GM21381 (cell line): ENCODE measurements at regions not wholly inside any gene's neighbourhood (a gene's known extent, or its start where the extent isn't known, plus 50 kb on each side); places are given as distances from the start of the nearest gene placed in this dataset.
"Not testable (repeated sequence)": the region's sequence is repeated elsewhere in the genome, so short reads cannot be mapped to it uniquely, and the experiment has no call there.

Experiments
- ATAC-seq: cut with Tn5 transposase; IDR thresholded peaks from one replicate; pipeline ENCODE4 v1.9.1; 2021; ENCODE audit warnings: mild to moderate bottlenecking, moderate library complexity; ENCODE audit not compliant: unreplicated experiment

DNA sequence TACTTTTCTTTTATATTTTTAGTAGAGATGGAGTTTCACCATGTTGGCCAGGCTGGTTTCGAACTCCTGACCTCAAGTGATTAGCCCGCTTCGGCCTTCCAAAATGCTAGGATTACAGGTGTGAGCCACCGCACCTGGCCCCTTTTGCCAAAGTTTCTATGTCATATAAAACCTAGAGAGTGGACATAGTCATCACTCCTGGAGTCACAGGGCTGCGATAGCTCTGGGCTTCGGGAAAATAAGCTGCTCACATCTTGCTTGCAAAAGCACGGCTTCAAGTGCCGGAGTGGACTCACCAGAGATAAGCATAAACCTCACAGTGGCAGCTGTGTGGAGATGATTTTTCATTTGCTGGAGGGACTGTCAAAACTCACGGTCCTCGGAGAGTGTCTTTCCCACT is 171.2 kb downstream of the TEX29 start:
- ATAC-seq = no peak

DNA sequence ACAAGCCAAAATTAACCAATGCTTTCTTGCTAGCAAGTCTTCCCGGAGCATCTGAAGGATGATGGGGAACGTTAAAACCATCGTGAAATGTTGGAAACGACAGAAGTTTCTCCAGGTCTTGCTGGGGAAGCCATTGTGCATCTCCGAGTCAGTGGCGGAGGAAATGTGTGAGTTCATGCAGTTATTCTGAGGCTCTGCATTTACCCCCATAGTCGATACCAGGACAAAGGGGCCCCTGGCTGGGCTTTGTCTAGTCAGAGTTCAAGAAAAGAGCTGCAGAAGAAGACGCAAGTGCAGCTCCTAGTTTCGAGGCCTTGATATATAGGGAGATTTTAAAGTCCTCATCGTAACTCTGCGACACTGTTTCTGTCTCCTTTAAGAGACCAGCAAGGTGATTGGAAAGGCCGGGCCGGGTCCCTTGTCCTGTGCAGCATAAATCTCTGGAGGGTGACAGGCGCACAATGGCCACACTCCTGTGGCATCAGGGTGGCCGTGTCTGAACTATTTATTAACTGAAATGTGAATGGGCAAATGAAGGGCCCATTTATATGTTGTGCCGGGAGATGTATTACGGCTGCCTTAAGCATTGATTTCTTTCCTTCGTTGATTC is 172.0 kb downstream of the TEX29 start:
- ATAC-seq = no peak

DNA sequence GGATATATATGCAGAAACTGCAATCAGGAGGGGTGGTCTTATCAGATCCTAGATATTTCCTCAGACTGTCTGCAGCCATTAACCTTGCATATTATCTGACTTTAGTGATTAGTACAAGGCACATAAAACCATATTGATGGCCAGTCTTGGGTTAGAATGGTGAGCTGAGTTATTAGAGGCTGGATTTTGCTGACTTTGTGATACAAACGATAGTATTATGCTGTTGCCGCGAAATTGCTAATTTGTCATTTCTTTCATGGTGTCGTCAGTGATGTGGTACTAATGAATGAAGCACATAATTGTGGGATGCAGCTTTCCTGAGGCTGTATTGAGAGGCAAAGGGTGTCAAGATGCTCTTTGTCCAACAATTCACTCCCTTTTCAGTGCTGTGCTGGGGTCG is 172.5 kb downstream of the TEX29 start:
- no peak for ATAC-seq

DNA sequence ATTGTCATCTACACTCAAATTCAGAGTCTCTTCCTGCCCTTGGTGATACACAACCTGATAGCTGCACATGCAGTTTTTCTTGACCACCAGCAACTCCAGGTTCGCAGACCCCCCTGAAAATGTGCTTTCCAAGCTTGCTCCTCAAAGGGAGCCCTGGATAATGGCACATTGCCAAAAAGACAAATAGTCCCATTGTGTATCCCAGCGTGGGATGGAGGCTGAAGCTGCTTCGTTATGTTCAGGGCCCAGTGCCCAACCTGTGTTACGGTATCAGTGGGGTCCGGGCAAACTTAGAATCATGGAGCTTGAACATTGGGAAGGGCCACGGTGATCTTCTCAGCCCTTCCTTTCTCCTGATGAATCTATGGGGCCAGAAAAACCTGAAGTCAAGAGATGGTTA is 173.0 kb downstream of the TEX29 start:
- no peak for ATAC-seq

DNA sequence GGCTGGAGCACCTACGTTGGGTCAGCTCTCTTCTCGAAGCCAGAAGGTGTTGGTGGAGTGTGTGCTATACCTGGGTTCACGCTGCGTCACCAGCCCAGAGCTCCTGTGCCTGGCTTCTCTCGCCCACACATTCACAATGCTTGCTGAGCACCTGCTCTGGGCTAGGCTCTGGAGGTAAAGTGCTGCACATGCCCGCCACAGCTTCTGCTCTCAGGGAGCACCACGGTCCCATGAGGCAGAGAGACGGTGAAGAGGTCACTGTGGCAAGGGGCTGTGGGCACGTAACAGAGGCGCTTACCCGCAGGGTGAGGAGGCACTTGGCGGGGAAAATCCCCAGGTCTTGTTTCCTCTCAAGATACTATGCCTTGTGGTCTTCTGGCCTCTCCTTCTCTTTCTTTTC is 174.2 kb downstream of the TEX29 start:
- no peak for ATAC-seq

DNA sequence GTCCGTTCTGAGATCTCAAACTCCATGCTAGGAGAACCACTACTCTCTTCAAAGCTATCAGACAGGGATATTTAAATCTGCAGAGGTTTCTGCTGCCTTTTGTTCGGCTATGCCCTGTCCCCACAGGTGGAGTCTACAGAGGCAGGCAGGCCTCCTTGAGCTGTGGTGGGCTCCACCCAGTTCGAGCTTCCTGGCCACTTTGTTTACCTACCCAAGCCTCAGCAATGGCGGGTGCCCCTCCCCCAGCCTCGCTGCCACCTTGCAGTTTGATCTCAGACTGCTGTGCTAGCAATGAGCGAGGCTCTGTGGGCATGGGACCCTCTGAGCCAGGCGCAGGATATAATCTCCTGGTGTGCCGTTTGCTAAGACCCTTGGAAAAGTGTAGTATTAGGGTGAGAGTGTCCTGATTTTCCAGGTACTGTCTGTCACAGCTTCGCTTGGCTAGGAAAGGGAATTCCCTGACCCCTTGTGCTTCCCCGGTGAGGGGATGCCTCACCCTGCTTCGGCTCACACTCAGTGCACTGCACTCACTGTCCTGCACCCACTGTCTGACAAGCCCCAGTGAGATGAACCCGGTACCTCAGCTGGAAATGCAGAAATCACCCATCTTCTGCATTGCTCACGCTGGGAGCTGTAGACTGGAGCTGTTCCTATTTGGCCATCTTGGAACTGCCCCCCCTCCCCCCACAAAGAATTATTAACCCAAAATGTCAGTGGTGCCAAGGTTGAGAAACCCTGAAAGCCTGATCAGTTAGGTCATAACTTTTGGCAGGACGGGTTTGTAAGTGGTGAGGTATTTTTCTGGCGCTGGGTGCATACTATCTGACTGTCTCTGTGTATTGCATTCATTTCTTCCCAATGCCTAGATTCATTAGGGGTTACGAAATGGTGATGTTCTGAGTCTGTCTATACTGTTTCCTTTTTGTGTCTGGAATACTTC is 181.4 kb downstream of the TEX29 start:
- not testable (repeated sequence) for ATAC-seq

DNA sequence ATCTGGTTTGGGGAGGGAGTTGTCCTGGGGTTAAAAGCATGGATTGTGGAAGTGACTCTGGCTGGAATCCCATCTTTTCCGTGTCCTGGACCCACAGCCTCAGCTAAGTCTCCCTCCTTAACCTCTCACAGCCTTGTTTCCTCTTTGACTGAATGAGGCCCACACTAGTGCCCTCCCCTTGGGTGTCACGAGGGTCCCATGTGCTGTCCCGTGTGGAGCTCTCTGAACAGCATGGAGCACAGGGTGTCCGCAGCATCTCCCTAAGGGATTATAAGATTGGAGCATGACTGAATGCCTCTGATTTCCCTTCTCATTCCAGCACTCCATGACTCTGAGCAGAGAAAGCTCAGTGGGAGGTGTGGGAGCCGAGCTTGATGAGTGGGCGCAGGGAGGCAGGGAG is 182.5 kb downstream of the TEX29 start:
- no peak for ATAC-seq

DNA sequence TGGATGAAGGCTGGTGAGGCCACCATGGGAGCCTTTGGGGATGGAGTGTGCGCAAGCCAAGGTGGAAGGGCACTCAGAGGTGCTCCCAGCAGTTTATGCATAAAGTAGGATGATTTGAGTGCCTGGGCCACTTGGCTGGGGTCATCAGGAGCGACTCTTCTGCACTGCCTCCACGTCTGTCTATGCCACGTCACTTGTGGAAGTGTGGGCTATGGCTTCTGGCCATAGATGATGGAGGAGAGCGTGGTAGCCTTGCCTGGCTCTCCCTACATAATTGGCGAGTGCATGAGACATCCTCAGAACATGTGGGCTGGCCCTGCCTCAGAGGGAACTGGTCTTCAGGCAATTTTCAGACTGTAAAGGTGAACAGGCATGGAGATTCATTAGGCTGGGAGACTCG is 182.9 kb downstream of the TEX29 start:
- no peak for ATAC-seq

DNA sequence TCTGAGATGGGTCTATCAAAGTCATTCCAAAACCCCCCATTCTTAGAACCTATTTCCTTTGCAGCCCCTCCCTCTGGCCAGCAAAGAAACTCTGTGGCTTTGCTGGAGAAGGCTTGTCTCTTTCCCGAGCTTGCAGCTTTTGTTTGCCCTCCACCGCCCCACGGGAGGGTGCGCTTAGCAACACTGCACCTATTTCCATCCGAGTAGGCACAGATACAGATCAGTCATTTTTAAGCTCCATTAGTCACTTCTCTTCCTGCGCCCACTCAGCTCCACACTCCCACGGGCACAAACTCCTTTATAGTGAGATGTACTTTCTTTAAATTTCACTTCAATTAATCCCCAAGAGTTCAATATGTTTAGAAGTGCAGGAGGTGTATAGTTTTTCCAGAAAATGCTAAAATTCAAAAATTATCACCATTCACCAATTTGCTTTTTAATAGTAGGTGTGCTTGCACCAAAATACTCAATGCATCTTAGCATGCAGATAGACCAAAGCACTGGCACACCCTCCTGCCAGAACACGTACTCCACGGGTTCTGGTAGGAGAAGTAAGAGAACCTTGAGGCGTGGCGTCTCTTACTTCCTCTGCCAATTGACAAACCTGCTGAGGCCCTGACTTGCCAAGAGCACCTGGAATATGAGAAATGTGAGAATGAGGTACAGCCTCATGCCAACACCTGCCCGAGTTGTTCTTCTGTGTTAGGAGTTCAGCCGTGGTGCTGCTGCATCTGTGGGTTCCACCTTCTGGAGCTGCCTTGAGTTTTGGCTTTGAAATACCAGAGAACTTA is 183.7 kb downstream of the TEX29 start:
- ATAC-seq = no peak

DNA sequence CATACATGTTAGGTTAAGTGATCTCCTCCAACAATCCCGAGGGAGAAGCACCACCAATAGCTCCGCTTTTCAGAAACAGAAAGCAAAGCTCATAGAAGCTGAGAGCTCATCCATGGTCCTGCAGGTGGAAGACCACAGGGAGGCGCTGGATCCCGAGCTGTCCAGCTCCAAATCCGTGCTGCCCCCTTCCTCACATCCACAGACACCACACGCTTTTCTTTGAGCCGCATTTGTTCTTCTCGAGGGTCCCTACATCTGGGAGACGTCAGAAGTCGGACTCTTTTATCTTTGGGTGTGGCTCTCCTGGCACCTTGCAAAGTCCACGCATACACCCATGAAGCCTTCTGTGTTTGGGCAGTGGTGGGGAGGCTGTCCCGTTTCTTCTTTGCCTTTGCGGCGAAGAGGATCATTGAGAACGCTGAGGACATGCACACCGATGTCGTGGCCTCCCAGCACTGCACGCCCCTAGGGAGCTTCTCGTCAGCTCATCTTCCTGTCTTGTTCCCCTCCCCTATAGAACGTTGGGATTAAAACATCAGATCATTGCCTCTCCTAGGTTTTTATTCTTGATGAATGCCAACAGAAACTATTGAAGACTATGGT is 184.8 kb downstream of the TEX29 start:
- no peak for ATAC-seq

DNA sequence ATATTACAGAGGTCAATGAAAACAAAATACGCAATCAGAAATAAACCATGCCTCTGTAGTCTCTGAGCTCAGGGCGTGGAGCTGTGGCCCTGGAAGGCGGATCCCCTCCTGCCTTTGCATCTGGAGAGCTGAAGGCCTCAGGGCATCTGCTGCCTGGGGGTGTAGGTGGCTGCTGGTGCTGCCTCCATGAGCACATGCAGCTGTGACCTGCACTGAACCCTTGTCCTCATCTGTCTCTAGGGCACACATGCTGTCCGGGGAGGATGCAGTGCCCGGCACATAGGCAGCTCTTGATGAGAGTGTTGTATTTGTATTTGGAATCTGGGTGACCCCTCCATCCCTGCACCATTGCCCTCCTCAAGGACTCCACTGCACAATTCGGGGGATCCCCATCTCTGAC is 185.7 kb downstream of the TEX29 start:
- ATAC-seq = no peak

DNA sequence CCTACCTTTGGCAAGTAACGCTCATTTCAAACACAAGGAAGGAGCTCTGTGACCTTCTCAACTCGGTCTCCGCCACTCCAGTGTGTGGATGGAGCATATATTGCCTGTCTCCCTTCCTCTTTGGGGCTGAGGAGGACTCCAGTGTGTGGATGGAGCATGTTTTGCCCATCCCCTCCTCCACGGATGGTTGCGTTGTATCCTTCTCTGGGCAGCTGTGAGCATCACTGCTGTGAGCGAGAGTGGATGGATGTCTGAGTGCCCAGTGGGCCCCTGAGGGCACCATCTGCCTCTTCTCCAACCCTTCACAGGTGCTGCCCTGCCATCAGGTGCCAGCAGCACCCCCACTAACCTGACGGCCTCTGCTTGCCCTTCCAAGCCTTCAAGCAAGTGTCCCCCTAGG is 186.2 kb downstream of the TEX29 start:
- ATAC-seq = no peak

DNA sequence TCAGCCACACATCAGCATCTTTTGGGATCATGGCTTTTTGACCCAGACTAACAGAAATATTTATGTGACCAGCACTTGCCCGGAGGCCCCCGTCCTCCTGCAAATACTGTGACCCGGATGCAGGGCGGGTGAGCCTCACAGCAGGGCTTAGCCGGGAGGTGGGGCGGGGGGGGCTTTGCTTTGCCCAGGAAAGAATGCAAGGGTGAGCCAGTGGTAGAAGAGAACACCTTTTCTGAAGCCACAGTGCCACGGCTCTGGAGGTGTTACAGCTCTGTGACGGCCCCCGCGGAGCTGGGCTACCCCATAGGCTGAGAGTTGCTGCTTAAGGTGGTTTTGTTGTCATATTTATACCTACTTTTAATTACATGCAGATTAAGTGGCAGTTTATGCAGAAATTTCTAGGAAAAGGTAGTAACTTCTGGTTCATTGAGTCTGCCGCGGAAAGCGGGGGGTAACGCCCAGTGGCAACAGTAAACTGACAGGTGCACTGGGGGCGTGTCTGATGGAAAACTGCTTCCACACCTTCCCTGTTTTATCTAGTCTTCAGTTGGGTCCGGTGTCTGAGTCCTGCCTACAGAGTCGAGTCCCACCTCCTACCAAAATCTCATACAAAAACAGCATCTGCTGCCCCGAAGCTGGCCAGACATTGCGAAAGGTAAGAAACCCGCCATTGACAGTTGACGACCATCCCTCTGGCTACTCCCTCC is 187.9 kb downstream of the TEX29 start:
- ATAC-seq = no peak

DNA sequence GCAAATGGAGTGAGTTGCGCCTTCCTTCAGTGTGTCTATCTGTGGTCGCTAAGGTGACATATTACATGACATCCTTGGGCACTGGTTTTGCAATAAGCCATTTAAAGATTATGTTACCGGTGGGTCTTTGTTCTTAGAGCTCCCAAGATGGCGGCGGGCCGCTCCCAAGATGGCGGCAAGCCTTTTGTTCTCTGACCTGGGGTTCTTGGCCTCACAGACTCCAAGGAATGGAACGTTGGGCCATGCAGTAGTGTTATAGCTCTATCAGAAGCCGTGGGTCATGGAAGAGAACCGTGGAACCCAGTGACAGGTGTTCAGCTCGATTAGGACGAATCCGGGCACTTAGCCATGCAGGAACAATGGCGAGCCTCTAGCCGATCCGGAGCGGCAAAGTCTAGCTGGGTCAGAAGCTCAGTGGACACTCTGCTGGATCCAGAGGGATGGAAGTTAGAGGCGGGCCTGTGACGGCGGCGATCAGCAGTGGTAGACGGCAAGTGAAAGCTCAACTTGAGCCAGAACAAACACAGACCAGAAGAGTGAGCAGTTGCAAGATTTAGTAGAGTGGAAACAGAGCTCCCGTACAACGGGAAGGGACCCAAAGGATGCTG is 188.6 kb downstream of the TEX29 start:
- ATAC-seq = no peak

DNA sequence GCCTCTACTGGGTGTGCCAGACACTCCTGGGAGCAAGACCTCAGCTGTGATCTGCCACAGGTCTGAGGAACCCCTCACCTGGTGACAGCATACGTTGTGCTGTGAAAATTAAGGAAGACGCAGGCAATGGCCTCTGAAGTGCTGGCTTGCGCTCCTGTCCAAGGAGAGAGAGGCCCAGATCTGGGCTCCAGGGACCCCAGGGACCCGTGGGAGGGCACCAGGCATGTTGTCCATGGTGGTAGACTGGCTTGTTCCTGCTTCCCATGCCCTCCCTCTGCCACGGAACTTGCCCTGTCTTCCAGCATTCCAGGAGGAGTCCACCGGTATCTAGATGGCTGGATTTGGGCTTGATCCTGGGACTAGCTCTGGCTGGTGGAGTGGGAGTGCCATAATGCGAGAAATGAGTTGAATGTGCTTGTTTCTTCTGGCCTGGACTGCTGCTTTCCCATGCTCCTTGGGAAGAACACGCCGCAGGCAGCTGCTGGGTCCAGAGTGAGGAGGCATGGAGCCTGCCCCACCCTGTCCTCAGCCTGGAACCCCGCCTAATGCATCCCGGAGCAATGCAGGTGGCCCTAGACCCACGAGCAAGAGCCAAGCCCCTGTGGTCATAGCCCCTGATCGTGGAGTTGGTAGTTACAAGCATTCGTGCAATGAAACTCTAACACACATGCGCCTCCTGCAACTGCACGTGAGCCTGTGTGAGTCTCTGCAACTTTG is 190.2 kb downstream of the TEX29 start:
- ATAC-seq = no peak

DNA sequence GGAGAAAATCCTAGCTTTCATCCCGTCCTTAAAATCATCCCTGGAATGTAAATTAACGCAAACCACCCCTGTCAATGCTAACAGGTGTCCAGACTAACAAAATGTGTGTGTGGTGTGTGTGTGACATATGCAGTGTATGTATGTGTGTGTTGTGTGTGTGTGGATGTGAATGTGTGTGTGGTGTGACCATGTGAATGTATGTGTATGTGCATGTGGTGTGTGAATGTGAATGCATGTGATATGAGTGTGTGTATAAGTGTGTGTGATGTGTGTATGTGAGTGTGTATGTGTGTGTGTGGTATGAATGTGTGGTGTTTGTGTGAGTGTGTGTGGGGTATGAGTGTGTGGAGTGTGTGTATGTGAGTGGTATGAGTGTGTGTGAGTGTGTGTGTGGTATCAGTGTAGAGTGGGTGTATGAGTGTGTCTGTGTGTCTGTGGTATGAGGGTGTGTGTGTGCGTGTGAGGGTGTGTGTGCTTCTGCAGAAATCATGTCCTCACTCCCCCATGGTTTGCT is 190.8 kb downstream of the TEX29 start:
- no peak for ATAC-seq

DNA sequence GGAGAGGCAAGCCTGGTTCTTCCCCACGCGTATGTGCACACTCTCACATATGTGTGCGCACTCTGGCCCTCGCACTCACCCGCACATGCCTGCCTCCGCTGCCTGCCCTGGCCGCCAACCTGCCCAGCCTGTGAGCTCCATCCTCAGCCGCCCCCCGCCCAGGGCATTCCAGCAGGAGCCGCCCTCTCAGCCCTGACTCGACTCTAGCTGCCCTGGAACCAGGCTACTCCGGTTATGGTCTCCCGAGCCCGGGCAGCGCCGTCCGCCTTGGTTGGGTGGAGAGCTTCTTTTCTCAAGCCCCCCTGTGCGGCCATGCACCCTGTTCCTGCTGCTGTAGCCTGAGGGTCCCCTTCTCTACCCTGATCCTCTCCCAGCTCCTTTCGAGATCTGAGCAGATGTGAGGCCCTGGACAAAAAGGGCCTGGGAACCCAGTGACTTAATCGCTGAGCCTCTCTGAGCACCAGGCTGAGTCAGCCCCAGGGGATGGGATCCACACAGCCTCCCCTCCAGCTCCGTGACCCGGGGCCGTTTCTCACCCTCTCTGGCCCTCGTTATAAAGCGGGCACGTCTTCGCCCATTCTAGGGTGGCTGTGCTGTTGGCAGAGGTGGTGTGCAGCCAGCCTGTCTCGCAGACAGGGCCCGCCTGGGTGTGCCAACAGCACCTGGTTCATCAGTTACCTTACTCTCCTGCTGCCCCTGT is 191.5 kb downstream of the TEX29 start:
- no peak for ATAC-seq

DNA sequence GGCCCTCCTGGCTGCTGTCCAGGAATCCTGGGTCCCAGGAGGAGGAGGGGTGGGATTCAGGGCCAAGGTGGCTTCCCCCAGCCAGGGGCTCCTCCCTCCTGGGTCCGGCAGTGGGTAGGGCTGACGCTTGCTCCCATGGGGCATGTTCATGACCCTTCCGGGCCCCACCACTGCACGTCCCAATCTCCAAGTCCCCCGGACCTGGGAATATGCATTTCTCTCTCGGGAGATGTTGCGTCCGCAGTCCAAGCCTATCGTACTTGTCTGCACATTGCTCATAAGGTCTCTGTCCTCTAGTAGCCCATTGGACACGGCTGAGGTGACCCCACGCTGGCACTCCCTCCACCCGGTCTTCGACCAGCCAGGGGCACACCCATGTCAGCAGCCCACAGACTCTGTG is 192.3 kb downstream of the TEX29 start:
- no peak for ATAC-seq
